OCI-LY7 (cell line): ENCODE measurements at regions not wholly inside any gene's neighbourhood (a gene's known extent, or its start where the extent isn't known, plus 50 kb on each side); places are given as distances from the start of the nearest gene placed in this dataset.

ENCODE experiments used
- BruUV-seq: library from RNA; stranded (reverse); fragments of 400-500 nt; replicated peaks from 2 replicates; lab custom pipeline; 2021; lab: Mats Ljungman, UMichigan
- CTCF ChIA-PET: fragments of 300-600 bp; sonication (Branson Sonifier 250); formaldehyde crosslinking; loops from one replicate; lab custom pipeline; 2022; ENCODE audit warnings: antibody characterized with exemption; ENCODE audit not compliant: unreplicated experiment; lab: Charles Lee
- POLR2A ChIA-PET: fragments of 300-600 bp; sonication (Branson Sonifier 250); formaldehyde crosslinking; loops from one replicate; lab custom pipeline; 2022; ENCODE audit warnings: antibody characterized with exemption; lab: Charles Lee
- DNase-seq: peaks from one replicate; pipeline ENCODE4 v3.0.0-alpha.2; 2015; ENCODE audit warnings: low spot score
- H2AFZ ChIP-seq: fragments of 200-600 bp; sonication (generic), shearing (Covaris generic); 2 replicates; pipeline ENCODE4 v1.6.1; 2014; ENCODE audit warnings: mild to moderate bottlenecking, antibody characterized with exemption, low read length, moderate library complexity
- H3K27ac ChIP-seq: fragments of 200-600 bp; sonication (generic); 2 replicates; pipeline ENCODE4 v1.5.1; 2014; ENCODE audit warnings: mixed run types, low read depth, mild to moderate bottlenecking, moderate library complexity, low read length, inconsistent platforms; ENCODE audit not compliant: poor library complexity, severe bottlenecking
- H3K36me3 ChIP-seq: fragments of 200-600 bp; sonication (generic); 2 replicates; pipeline ENCODE4 v1.6.1; 2014; ENCODE audit warnings: mild to moderate bottlenecking, antibody characterized with exemption, low read length, moderate library complexity, mixed read lengths; ENCODE audit not compliant: insufficient read depth
- H3K4me1 ChIP-seq: fragments of 200-600 bp; sonication (generic); 2 replicates; pipeline ENCODE4 v1.5.1; 2014; ENCODE audit warnings: mild to moderate bottlenecking, low read length; ENCODE audit not compliant: insufficient read depth, poor library complexity, severe bottlenecking
- H3K4me2 ChIP-seq: fragments of 200-600 bp; sonication (generic); 2 replicates; pipeline ENCODE4 v1.6.1; 2014; ENCODE audit warnings: mild to moderate bottlenecking, low read length
- H3K4me3 ChIP-seq: fragments of 200-600 bp; sonication (generic); 2 replicates; pipeline ENCODE4 v1.5.1; 2014; ENCODE audit warnings: mild to moderate bottlenecking, low read depth, low read length; ENCODE audit not compliant: poor library complexity, severe bottlenecking
- H3K79me2 ChIP-seq: fragments of 200-600 bp; sonication (generic); 2 replicates; pipeline ENCODE4 v1.6.1; 2016; ENCODE audit warnings: low read depth, mild to moderate bottlenecking, low read length, moderate library complexity, mixed read lengths; ENCODE audit not compliant: insufficient read depth
- H3K9me2 ChIP-seq: fragments of 200-600 bp; sonication (generic); 2 replicates; pipeline ENCODE4 v1.6.1; 2016; ENCODE audit warnings: mild to moderate bottlenecking, low read length, mixed read lengths; ENCODE audit not compliant: insufficient read depth
- H3K9me3 ChIP-seq: fragments of 200-600 bp; sonication (generic); 2 replicates; pipeline ENCODE4 v1.6.1; 2014; ENCODE audit warnings: mild to moderate bottlenecking, mixed run types, low read length, mixed read lengths
- H4K20me1 ChIP-seq: fragments of 200-600 bp; sonication (generic); 2 replicates; pipeline ENCODE4 v1.6.1; 2014; ENCODE audit warnings: mild to moderate bottlenecking, antibody characterized with exemption, low read length, moderate library complexity, mixed read lengths; ENCODE audit not compliant: insufficient read depth
- EZH2phosphoT487 ChIP-seq: fragments of 200-600 bp; sonication (generic); IDR thresholded peaks from 2 replicates; pipeline ENCODE4 v1.6.1; 2018; ENCODE audit warnings: low read depth, borderline replicate concordance, mild to moderate bottlenecking, mixed run types, antibody characterized with exemption, low read length, moderate library complexity, mixed read lengths
- intact Hi-C: fragments of 100-400 bp; cut with micrococcal nuclease; formaldehyde crosslinking; loops from one replicate; pipeline ENCODE4 v1.10.0; 2022; ENCODE audit not compliant: unreplicated experiment
- TF ChIP-seq, protein P1 (sequence below): fragments of 200-600 bp; sonication (generic); conservative IDR thresholded peaks from 2 replicates; pipeline ENCODE4 v1.5.1; 2014; ENCODE audit warnings: mild to moderate bottlenecking, antibody characterized with exemption, low read length, moderate library complexity, mixed read lengths

DNA sequence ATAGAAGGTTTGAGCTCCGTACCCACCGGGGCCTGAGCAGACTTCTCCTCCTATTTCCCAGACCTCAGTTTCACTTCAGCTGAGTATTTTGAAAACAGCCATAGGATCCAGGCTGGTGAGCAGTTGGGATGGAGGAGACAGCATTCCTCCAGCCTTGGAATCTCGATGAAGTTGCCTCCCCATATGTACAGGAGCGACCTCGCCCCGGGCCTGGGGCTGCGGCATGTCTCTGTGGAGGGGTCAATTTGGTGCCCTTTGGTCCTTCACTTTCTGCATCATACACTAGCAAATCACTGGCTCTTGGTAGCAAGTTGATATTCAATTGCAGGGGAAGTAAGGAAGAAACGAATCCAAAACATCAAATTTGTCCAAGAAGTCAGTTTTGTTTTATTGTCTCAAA is 402.0 kb upstream of the IRX4 start:
- Histone ChIP-seq H3K36me3 (no peaks in the 10 kb centered on the region), H3K9me3 (no peaks in the 10 kb centered on the region), H3K9me2 (no peaks in the 10 kb centered on the region), H3K4me2 (no peak overlapping the region), H3K27ac (no peak overlapping the region), H3K4me1 (no peaks in the 10 kb centered on the region), H3K79me2 (no peaks in the 10 kb centered on the region), H3K4me3 (no peak overlapping the region), H4K20me1 (no peaks in the 10 kb centered on the region), H2AFZ (no peak overlapping the region)
- intact Hi-C loops: no loop called here
- DNase-seq: no peak
- BruUV-seq: no TSS peak
- CTCF ChIA-PET: no interaction called here
- TF ChIP-seq, protein P1, sequence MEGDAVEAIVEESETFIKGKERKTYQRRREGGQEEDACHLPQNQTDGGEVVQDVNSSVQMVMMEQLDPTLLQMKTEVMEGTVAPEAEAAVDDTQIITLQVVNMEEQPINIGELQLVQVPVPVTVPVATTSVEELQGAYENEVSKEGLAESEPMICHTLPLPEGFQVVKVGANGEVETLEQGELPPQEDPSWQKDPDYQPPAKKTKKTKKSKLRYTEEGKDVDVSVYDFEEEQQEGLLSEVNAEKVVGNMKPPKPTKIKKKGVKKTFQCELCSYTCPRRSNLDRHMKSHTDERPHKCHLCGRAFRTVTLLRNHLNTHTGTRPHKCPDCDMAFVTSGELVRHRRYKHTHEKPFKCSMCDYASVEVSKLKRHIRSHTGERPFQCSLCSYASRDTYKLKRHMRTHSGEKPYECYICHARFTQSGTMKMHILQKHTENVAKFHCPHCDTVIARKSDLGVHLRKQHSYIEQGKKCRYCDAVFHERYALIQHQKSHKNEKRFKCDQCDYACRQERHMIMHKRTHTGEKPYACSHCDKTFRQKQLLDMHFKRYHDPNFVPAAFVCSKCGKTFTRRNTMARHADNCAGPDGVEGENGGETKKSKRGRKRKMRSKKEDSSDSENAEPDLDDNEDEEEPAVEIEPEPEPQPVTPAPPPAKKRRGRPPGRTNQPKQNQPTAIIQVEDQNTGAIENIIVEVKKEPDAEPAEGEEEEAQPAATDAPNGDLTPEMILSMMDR: no peak
- no peak for TF ChIP-seq EZH2phosphoT487
- POLR2A ChIA-PET: interaction anchor here (0.6 kb wide), 1 partner anchor 201 kb away, joined by 3 read pairs; no protein-coding TSS in a partner anchor

DNA sequence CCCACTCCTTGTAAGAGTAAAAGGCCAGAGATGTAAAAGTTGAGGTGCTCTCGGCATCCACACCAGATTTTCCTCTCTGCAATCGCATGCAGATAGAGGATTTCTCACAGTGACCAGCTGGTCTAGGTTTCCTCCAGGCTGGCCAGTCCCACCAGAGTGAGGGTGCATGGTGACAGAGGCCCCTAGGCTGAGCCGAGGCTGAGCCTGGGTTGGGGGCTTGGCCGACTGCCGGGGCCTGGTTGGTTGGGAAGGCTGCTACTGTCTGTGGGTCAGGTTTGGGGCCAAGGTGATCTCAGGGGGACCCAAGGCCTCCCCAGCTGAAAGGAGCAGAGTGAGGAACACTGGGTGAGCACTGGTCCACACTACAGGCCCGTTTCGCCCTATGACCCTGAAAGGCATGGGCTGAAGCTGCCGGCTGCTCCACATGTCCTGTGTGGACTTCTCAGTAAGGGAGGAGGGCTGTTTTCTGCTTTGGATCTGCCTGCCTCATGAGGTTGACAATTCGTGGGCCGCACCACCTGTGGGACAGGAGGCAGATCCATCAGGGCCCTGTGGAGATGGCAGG is 400.8 kb upstream of the IRX4 start:
- Histone ChIP-seq H3K36me3 (no peaks in the 10 kb centered on the region), H4K20me1 (no peaks in the 10 kb centered on the region), H3K4me2 (no peak overlapping the region), H3K9me2 (no peaks in the 10 kb centered on the region), H3K4me1 (no peaks in the 10 kb centered on the region), H3K4me3 (no peak overlapping the region), H2AFZ (no peak overlapping the region), H3K79me2 (no peaks in the 10 kb centered on the region), H3K9me3 (no peaks in the 10 kb centered on the region), H3K27ac (no peak overlapping the region)
- POLR2A ChIA-PET: no interaction called here
- CTCF ChIA-PET: no interaction called here
- BruUV-seq: no TSS peak
- no peak for DNase-seq
- intact Hi-C loops: no loop called here
- TF ChIP-seq, protein P1: no peak
- no peak for TF ChIP-seq EZH2phosphoT487

DNA sequence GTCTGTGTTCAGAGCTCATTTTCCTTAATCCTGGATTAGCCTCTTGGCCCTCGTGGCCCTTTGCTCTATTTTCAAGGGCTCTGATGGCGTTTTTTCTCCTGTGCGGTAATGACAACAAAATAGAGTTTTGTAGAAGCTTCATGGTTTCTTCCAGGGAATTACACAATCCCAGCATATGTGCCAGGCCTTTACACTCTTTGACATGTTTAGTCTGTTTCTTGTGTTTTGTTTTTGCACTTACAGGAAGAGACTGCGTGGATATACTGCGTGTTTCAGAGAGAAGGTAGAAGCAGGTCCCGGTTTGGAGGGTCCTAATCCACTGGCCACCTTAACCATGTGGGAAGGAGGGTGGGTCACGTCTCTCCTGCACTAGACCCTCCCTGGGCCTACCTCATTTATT is 400.2 kb upstream of the IRX4 start:
- ChIA-PET CTCF (no interaction called here), POLR2A (no interaction called here)
- no peak overlapping the region for H3K4me3 ChIP-seq
- intact Hi-C loops: no loop called here
- DNase-seq: no peak
- no peaks in the 10 kb centered on the region for H4K20me1 ChIP-seq
- no peaks in the 10 kb centered on the region for H3K9me3 ChIP-seq
- no peaks in the 10 kb centered on the region for H3K9me2 ChIP-seq
- TF ChIP-seq, protein P1: no peak
- no peak for TF ChIP-seq EZH2phosphoT487
- BruUV-seq: no TSS peak
- H2AFZ ChIP-seq: no peak overlapping the region
- H3K4me2 ChIP-seq: no peak overlapping the region
- H3K27ac ChIP-seq: no peak overlapping the region
- H3K79me2 ChIP-seq: no peaks in the 10 kb centered on the region
- no peaks in the 10 kb centered on the region for H3K4me1 ChIP-seq
- no peaks in the 10 kb centered on the region for H3K36me3 ChIP-seq
